Endothelial cell (in vitro differentiated cells): ENCODE measurements at regions not wholly inside any gene's neighbourhood (a gene's known extent, or its start where the extent isn't known, plus 50 kb on each side); places are given as distances from the start of the nearest gene placed in this dataset.

Experiments
- DNase-seq: peaks from one replicate; pipeline ENCODE4 v3.0.0; 2021; ENCODE audit warnings: low spot score
- H3K27ac Mint-ChIP-seq: one replicate; pipeline ENCODE4 v1.8.0; 2021; ENCODE audit warnings: mixed read lengths, inconsistent platforms; ENCODE audit not compliant: unreplicated experiment
- H3K27me3 Mint-ChIP-seq: one replicate; pipeline ENCODE4 v1.8.0; 2021; ENCODE audit warnings: mild to moderate bottlenecking, moderate library complexity, mixed read lengths, inconsistent platforms; ENCODE audit not compliant: unreplicated experiment
- H3K36me3 Mint-ChIP-seq: one replicate; pipeline ENCODE4 v1.8.0; 2021; ENCODE audit warnings: mild to moderate bottlenecking, low read depth, mixed read lengths, inconsistent platforms; ENCODE audit not compliant: unreplicated experiment
- H3K4me1 Mint-ChIP-seq: one replicate; pipeline ENCODE4 v1.8.0; 2021; ENCODE audit warnings: mild to moderate bottlenecking, mixed read lengths, inconsistent platforms; ENCODE audit not compliant: unreplicated experiment
- H3K4me3 Mint-ChIP-seq: one replicate; pipeline ENCODE4 v1.8.0; 2021; ENCODE audit warnings: mild to moderate bottlenecking, mixed read lengths, inconsistent platforms; ENCODE audit not compliant: unreplicated experiment
- H3K9me3 Mint-ChIP-seq: one replicate; pipeline ENCODE4 v1.8.0; 2021; ENCODE audit warnings: mixed read lengths, inconsistent platforms; ENCODE audit not compliant: unreplicated experiment
- TF ChIP-seq, protein P1 (sequence below): fragments of 200-600 bp; sonication (generic); IDR thresholded peaks from one replicate; pipeline ENCODE4 v1.5.0; 2021; ENCODE audit warnings: antibody characterized with exemption; ENCODE audit not compliant: unreplicated experiment

DNA sequence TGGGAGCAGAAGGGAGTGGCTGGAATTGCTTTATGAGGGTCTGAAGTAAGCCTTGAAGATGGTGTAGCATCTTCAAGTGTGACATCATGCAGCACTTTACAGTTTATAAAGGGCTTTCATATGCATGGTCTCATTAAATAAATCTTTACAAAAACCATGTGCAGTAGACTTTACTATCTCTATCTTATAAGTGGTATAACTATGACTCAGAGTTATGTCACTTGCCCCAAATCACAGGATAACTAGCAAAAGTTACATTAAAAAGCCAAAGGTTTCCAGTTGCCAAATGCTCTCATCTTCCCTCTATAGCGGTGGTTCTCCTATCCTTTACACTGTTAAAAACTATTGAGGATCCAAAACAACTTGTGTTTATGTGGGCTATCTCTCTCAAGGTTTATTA lies 687.7 kb upstream of the MARCKS start:
- TF ChIP-seq, protein P1, sequence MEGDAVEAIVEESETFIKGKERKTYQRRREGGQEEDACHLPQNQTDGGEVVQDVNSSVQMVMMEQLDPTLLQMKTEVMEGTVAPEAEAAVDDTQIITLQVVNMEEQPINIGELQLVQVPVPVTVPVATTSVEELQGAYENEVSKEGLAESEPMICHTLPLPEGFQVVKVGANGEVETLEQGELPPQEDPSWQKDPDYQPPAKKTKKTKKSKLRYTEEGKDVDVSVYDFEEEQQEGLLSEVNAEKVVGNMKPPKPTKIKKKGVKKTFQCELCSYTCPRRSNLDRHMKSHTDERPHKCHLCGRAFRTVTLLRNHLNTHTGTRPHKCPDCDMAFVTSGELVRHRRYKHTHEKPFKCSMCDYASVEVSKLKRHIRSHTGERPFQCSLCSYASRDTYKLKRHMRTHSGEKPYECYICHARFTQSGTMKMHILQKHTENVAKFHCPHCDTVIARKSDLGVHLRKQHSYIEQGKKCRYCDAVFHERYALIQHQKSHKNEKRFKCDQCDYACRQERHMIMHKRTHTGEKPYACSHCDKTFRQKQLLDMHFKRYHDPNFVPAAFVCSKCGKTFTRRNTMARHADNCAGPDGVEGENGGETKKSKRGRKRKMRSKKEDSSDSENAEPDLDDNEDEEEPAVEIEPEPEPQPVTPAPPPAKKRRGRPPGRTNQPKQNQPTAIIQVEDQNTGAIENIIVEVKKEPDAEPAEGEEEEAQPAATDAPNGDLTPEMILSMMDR, result no peak
- Mint-ChIP-seq H3K27me3 (no peaks in the 10 kb centered on the region), H3K36me3 (no peaks in the 10 kb centered on the region), H3K4me3 (no peak overlapping the region), H3K9me3 (no peaks in the 10 kb centered on the region), H3K27ac (no peak overlapping the region), H3K4me1 (peaks cover 19% of the 10 kb centered on the region)
- DNase-seq, result no peak

DNA sequence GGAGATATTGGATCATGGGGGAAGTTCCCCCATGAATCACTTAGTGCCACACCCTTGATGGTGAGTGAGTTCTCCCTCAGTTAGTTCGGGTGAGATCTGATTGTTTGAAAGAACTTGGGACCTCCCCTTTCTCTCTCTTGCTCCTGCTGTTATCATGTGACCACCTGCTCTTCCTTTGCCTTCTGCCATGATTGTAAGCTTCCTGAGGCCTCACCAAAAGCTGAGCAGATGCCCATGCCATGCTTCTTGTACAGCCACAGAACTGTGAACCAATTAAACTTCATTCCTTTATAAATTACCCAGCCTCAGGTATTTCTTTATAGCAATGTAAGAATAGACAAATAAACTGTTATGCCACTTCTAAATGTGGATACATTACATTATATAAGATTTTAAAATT lies 686.7 kb upstream of the MARCKS start:
- H3K4me1 Mint-ChIP-seq, result peaks cover 19% of the 10 kb centered on the region
- H3K27ac Mint-ChIP-seq, result no peak overlapping the region
- no peak for DNase-seq
- H3K4me3 Mint-ChIP-seq, result no peak overlapping the region
- TF ChIP-seq, protein P1, result no peak
- no peaks in the 10 kb centered on the region for H3K27me3 Mint-ChIP-seq
- H3K9me3 Mint-ChIP-seq, result no peaks in the 10 kb centered on the region
- H3K36me3 Mint-ChIP-seq, result no peaks in the 10 kb centered on the region

DNA sequence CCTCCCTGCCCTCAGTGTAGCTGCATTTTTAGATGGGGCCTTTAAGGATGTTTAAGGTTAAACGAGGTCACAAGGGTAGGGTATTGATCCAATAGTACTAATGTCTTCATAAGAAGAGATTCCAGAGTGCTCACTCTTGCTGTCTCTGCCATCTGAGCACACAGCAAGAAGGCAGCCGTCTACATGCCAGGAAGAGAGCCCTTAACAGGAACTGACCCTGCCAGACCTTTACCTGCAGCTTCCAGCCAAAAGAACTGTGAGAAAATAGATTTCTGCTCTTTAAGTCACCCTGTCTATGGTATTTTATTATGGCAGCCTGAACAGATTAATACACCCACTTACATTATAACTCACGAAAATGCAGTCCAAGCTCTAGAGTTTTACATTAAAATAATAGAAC lies 685.3 kb upstream of the MARCKS start:
- H3K27me3 Mint-ChIP-seq, result no peaks in the 10 kb centered on the region
- no peak overlapping the region for H3K27ac Mint-ChIP-seq
- H3K9me3 Mint-ChIP-seq, result no peaks in the 10 kb centered on the region
- TF ChIP-seq, protein P1, result no peak
- DNase-seq, result no peak
- H3K36me3 Mint-ChIP-seq, result no peaks in the 10 kb centered on the region
- H3K4me3 Mint-ChIP-seq, result no peak overlapping the region
- H3K4me1 Mint-ChIP-seq, result peaks cover 17% of the 10 kb centered on the region

DNA sequence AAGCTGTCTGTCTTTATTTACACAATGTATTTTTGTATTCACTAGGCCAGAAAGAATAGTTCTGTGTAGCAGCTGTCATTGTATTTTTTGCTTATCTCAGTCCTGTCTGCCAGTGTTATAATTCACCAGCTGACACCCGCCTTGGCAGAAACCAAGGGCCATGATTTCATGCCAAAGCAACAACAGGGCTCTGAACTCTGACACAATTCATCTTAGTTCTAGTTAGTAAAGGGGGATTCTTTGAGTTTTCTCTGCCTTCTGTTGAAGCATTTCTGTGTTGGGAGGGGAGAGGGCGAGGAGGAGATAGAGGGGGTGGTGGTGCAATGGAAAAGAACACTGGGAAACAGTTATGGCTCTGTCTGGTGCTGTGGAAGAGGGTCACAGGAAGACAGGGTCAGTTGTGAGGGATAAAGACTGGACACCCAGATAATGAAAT lies 684.6 kb upstream of the MARCKS start:
- Mint-ChIP-seq H3K4me1 (peaks cover 13% of the 10 kb centered on the region), H3K36me3 (no peaks in the 10 kb centered on the region), H3K27ac (no peak overlapping the region), H3K9me3 (no peaks in the 10 kb centered on the region), H3K4me3 (no peak overlapping the region), H3K27me3 (no peaks in the 10 kb centered on the region)
- DNase-seq, result no peak
- TF ChIP-seq, protein P1, result no peak

DNA sequence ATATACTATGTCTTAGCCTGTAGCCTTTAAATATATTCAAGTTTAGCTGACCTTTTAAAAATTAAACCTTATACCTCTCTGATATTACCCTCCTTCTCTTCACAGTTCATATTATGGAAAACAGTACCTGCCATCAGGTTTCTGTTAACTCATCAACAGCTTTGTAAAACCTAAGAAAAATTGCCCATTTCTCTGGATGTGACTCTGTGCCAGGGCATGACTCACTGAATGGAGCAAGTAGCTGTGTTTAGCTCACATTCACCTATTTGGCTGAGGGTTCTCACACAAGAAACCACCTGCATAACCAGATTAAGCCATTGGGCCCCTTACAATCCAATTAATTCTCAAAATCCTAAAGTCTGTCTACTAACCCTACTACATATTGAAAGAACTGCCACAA lies 678.8 kb upstream of the MARCKS start:
- Mint-ChIP-seq H3K4me3 (no peak overlapping the region), H3K27me3 (peaks cover 2% of the 10 kb centered on the region), H3K4me1 (peaks cover 7% of the 10 kb centered on the region), H3K9me3 (no peaks in the 10 kb centered on the region), H3K27ac (no peak overlapping the region), H3K36me3 (no peaks in the 10 kb centered on the region)
- TF ChIP-seq, protein P1, result no peak
- no peak for DNase-seq
